Thoracic aorta (tissue), 2 donors: ENCODE measurements at regions not wholly inside any gene's neighbourhood (a gene's known extent, or its start where the extent isn't known, plus 50 kb on each side); places are given as distances from the start of the nearest gene placed in this dataset.
"Not testable (repeated sequence)": the region's sequence is repeated elsewhere in the genome, so short reads cannot be mapped to it uniquely, and the experiment has no call there.

Source experiments
- ATAC-seq: fragments of 150-250 bp; one replicate; pipeline ENCODE4 v1.8.0; 2017; ENCODE audit warnings: low read depth; ENCODE audit not compliant: insufficient number of reproducible peaks, low FRiP score
- DNase-seq: peaks from one replicate; pipeline ENCODE4 v3.0.0-alpha.2; 2020; ENCODE audit warnings: low spot score
- H3K27ac ChIP-seq, 2 donors: fragments of 200-600 bp; sonication (generic); 1 replicate in 1 of 2; 2 replicates in 1 of 2; pipeline ENCODE4 v1.5.1; 2016; ENCODE audit warnings: mild to moderate bottlenecking in 2 of 2, moderate library complexity in 2 of 2
- H3K27me3 ChIP-seq: fragments of 200-600 bp; sonication (generic); replicated peaks from 2 replicates; pipeline ENCODE4 v1.6.0; 2016; ENCODE audit warnings: mild to moderate bottlenecking; ENCODE audit not compliant: insufficient read depth
- H3K36me3 ChIP-seq: fragments of 200-600 bp; sonication (generic); one replicate; pipeline ENCODE4 v1.5.1; 2016
- H3K4me1 ChIP-seq, 2 donors: fragments of 200-600 bp; sonication (generic); 1 replicate in 1 of 2; 2 replicates in 1 of 2; pipeline versions ENCODE4 v1.5.1 to v1.6.0; 2016; ENCODE audit warnings: low read depth in 2 of 2, mild to moderate bottlenecking in 1 of 2; ENCODE audit not compliant: control insufficient read depth in 1 of 2
- H3K4me3 ChIP-seq: fragments of 200-600 bp; sonication (generic); 2 replicates; pipeline ENCODE4 v1.5.1; 2016; ENCODE audit warnings: mild to moderate bottlenecking
- H3K9me3 ChIP-seq: fragments of 200-600 bp; sonication (generic); 2 replicates; pipeline ENCODE4 v1.5.1; 2016
- TF ChIP-seq, protein P1 (sequence below): fragments of 200-600 bp; sonication (generic); IDR thresholded peaks from one replicate; pipeline ENCODE4 v1.5.1; 2019; ENCODE audit warnings: antibody characterized with exemption

DNA sequence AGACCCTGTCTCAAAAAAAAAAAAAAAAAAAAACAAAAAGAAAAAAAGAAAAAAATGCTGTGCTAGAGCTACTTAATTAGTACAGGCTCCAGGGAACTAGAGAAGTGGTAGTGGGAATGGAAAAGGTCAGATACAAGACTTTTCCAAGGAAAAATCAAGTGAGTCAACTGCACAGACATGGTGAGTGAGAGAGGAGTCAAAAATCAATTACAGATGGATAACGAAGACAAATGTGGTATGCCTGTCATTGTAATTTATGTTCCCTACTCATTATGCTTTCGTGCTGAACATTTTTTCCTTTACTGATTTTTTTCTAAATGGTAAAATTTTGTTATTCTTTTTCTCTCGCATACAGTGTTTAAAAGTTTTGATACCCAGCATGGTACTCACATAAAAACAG, 111.5 kb downstream of the MDH1 start:
- TF ChIP-seq, protein P1, sequence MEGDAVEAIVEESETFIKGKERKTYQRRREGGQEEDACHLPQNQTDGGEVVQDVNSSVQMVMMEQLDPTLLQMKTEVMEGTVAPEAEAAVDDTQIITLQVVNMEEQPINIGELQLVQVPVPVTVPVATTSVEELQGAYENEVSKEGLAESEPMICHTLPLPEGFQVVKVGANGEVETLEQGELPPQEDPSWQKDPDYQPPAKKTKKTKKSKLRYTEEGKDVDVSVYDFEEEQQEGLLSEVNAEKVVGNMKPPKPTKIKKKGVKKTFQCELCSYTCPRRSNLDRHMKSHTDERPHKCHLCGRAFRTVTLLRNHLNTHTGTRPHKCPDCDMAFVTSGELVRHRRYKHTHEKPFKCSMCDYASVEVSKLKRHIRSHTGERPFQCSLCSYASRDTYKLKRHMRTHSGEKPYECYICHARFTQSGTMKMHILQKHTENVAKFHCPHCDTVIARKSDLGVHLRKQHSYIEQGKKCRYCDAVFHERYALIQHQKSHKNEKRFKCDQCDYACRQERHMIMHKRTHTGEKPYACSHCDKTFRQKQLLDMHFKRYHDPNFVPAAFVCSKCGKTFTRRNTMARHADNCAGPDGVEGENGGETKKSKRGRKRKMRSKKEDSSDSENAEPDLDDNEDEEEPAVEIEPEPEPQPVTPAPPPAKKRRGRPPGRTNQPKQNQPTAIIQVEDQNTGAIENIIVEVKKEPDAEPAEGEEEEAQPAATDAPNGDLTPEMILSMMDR, result no peak
- no peaks in the 10 kb centered on the region for H3K27me3 ChIP-seq
- peaks cover 0 to 16% of the 10 kb centered on the region in 2 donors for H3K4me1 ChIP-seq
- no peaks in the 10 kb centered on the region for H3K9me3 ChIP-seq
- H3K27ac ChIP-seq, result no peak overlapping the region
- no peak overlapping the region for H3K4me3 ChIP-seq
- DNase-seq (no peak), ATAC-seq (no peak)
- H3K36me3 ChIP-seq, result no peaks in the 10 kb centered on the region

DNA sequence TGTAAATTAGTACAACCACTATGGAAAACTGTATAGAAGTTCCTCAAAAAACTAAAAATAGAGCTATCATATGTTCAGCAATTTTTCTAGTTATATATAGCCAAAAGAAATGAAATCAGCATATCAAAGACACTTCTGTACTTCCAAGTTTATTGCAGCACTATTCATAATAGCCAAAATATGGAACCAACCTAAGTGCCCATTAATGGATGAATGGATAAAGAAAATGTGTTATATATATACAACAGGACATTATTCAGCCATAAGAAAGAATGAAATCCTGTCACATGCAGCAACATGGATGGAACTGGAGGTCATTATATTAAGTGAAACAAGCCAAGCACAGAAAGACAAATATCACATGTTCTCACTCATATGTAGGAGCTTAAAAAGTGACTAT, 112.6 kb downstream of the MDH1 start:
- Histone ChIP-seq H3K9me3 (no peaks in the 10 kb centered on the region), H3K4me3 (no peak overlapping the region), H3K4me1 (peaks cover 0 to 16% of the 10 kb centered on the region in 2 donors), H3K36me3 (no peaks in the 10 kb centered on the region), H3K27me3 (no peaks in the 10 kb centered on the region), H3K27ac (no peak overlapping the region)
- DNase-seq (no peak), ATAC-seq (no peak)
- TF ChIP-seq, protein P1, result no peak

DNA sequence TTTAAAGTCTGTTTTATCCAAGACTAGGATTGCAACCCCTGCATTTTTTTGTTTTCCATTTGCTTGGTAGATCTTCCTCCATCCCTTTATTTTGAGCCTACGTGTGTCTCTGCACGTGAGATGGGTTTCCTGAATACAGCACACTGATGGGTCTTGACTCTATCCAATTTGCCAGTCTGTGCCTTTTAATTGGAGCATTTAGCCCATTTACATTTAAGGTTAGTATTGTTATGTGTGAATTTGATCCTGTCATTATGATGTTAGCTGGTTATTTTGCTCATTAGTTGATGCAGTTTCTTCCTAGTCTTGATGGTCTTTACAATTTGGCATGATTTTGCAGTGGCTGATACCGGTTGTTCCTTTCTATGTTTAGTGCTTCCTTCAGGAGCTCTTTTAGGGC, 117.3 kb downstream of the MDH1 start:
- DNase-seq, H3K4me1 ChIP-seq, H3K4me3 ChIP-seq, H3K36me3 ChIP-seq, H3K27me3 ChIP-seq, H3K9me3 ChIP-seq, ATAC-seq, H3K27ac ChIP-seq: not testable (repeated sequence)

DNA sequence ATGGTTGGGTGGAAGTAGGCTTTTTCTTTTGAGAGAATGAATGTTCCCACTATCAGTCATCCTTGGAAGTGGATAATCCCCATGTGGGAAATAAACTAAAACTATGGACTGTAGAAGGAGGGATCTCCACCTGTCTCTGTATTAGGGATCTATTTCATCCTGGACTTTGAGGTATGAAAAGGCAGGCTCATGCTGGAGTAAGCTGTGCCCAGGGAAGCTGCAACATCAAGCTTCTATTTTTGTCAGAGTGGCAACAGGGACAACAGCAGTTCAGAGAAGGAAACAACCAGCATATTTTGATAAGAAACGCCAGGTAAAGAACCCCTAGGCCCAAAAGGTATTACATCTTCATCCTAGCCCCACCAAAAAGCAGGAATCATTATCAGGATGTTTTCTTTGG, 122.0 kb downstream of the MDH1 start:
- ATAC-seq (no peak), DNase-seq (no peak)
- Histone ChIP-seq H3K4me3 (no peak overlapping the region), H3K27ac (no peak overlapping the region), H3K36me3 (no peaks in the 10 kb centered on the region), H3K27me3 (no peaks in the 10 kb centered on the region), H3K9me3 (no peaks in the 10 kb centered on the region), H3K4me1 (no peaks in the 10 kb centered on the region)
- TF ChIP-seq, protein P1, result no peak

DNA sequence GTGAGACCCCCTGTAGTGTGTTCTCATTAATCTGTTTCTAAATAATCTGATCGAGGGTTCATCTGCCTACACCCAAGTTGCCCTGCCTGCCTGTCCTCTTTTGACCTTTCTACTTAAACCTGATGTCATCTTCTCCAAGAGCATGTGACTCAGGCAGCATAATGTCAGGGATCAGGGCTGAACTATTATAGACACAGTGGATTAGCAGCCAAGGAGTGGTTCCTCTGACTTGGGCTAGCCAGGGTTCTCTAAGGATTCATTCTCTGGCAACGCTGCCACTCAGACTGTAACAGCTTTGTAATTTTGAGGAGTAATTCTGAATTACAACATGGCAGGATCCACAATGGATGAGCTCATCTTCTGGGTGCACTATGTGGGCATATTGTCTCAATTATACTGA, 124.0 kb downstream of the MDH1 start:
- ATAC-seq (no peak), DNase-seq (no peak)
- Histone ChIP-seq H3K9me3 (no peaks in the 10 kb centered on the region), H3K4me1 (no peaks in the 10 kb centered on the region), H3K27ac (no peak overlapping the region), H3K36me3 (no peaks in the 10 kb centered on the region), H3K27me3 (no peaks in the 10 kb centered on the region), H3K4me3 (no peak overlapping the region)
- TF ChIP-seq, protein P1, result no peak

DNA sequence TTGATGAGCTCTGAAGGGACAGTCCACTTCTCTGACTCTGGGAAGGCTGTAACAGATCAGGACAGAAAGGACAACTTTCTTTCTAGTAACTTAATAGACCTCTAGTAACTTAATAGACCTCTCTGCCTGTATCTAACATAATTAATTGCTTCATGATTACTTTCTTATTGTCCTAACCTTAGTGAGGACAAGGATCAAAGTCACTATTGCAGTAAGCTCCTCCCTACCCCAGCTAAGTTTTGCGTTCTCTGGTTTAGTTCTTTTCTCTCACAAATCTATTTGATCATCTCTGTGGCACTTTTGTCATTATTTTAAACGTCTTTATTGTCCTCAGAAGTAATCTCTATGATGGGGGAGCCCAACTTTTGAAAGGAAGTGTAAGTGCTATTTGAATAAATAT, 125.5 kb upstream of the UGP2 start:
- H3K4me3 ChIP-seq, result no peak overlapping the region
- H3K36me3 ChIP-seq, result no peaks in the 10 kb centered on the region
- no peak for ATAC-seq
- H3K27me3 ChIP-seq, result no peaks in the 10 kb centered on the region
- no peak overlapping the region for H3K27ac ChIP-seq
- H3K4me1 ChIP-seq, result no peaks in the 10 kb centered on the region
- TF ChIP-seq, protein P1, result no peak
- H3K9me3 ChIP-seq, result no peaks in the 10 kb centered on the region
- no peak for DNase-seq
